GM18511 (cell line): ENCODE measurements at regions not wholly inside any gene's neighbourhood (a gene's known extent, or its start where the extent isn't known, plus 50 kb on each side); places are given as distances from the start of the nearest gene placed in this dataset.

Experiments used
- ATAC-seq: cut with Tn5 transposase; IDR thresholded peaks from one replicate; pipeline ENCODE4 v1.9.1; 2021; ENCODE audit warnings: mild to moderate bottlenecking, moderate library complexity; ENCODE audit not compliant: unreplicated experiment

DNA sequence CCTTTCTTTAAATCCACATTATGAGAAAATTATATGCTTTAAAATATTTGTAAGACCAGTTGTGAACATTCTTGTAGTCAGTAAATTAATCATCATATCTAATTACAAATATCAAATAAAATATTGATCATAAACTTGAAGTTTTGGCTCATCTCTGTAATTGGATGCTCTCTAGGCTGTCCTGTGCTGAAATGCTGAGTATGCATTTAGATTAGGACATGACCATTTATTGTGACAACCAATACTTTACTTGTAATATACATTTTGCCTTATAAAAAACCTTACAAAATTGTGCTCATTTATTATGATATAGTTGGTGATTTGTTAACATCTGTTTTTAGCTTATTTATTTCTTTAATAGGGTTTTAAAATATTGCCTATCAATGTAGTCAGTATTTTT lies 116.1 kb upstream of the DOCK10 start:
- no peak for ATAC-seq

DNA sequence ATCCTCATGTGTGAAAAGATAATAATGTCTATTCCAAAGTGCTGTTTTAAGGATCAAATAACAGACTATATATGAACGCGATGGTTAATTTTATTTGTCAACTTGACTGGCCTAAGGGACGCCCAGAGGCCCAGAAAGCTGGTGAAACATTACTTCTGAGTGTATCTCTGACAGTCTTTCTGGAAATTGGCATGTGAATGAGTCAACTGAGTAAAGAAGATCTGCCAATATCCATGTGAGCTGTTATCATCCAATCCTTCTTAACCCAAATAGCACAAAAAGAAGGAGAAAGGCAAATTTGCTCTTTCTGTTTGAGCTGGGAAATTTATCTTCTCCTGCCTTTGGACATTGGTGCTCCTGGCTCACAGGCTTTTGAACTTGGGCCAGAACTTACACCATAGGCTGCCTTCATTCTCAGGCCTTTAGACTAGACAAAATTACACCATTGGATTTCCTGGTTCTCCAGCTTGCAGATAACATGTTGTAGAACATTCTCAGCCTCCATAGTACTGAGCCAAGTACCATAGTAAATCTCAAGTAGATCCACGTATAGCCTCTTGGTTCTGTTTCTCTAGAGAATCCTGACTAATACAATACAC lies 114.7 kb upstream of the DOCK10 start:
- no peak for ATAC-seq

DNA sequence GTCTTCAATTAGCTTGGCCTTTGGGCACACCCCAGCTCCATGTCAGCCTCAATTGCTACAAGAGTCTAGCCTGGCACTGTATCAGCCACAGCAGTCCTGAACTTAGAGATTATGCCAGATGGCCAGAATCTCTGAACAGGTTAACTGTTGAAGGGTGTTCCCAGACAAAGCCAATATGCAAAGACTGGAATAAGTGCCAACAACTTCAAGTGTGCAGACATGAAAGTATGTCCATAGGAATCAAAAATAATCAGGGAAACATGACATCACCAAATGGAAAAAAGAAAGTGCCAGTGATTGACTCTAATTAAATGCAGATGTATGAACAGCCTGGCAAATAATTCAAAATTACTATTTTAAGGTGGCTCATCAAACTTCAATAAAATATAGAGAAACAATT lies 98.5 kb upstream of the DOCK10 start:
- ATAC-seq, result no peak

GRCh38 chr2:225137971-225138370 lies 95.7 kb upstream of the DOCK10 start:
- no peak for ATAC-seq

DNA sequence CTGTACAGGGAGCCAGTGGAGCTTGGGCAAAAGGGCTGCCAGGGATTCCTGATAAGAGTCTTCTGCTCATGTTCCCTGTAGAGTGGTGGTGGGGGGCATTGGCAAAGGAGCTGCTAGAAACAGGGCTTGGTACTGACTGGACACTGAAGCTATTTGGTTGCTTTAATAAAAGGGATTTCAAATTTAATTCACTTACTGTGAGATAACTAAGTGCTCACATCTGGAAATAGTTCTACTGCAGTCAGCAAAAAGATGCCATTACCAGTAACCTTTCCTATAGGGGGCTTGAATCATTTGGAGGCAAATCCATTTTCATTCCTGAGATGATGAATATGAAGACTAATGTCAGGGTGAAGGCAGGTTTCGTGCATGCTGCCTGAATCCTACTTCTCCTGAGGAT lies 94.3 kb upstream of the DOCK10 start:
- ATAC-seq, result no peak

GRCh38 chr2:225131898-225132297 lies 89.6 kb upstream of the DOCK10 start:
- ATAC-seq, result no peak

DNA sequence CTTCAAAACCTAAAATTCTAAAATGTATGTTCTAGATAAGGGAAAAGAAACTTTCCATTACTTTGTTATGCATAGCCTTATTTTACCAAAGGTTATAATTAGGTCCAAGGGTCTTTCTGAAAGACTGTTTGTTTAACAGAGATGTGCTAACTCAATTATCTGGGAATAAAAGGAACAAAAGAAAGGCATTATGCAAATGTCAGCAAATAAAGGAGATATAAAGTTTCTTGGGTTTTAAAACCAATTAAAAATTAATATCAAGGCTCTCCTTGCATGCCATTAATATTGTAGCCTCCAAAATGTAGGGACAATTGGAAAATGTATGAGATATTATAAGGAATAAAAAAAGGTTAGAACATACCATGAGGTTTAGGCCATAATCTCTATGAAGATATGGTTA lies 87.8 kb upstream of the DOCK10 start:
- no peak for ATAC-seq

GRCh38 chr2:225124311-225125017 lies 82.2 kb upstream of the DOCK10 start:
- no peak for ATAC-seq

GRCh38 chr2:225122583-225123486 lies 80.6 kb upstream of the DOCK10 start:
- ATAC-seq, result peak; percentile 54

DNA sequence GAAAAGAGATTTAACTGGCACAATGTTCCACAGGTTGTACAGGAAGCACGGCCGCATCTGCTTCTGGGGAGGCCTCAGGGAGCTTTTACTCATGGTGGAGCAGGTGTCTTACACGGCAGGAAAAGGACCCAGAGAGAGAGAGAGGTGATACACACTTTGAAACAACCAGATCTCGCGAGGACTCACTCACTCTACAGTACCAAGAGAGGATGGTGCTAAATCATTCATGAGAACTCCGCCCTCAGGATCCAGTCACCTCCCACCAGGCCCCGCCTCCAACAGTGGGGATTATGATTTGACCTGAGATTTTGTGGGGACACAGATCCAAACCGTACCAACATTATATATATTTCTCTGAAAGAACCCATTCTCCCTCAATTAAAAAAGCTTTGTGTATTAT lies 79.7 kb upstream of the DOCK10 start:
- no peak for ATAC-seq

GRCh38 chr2:225120186-225120585 lies 77.9 kb upstream of the DOCK10 start:
- ATAC-seq, result no peak

DNA sequence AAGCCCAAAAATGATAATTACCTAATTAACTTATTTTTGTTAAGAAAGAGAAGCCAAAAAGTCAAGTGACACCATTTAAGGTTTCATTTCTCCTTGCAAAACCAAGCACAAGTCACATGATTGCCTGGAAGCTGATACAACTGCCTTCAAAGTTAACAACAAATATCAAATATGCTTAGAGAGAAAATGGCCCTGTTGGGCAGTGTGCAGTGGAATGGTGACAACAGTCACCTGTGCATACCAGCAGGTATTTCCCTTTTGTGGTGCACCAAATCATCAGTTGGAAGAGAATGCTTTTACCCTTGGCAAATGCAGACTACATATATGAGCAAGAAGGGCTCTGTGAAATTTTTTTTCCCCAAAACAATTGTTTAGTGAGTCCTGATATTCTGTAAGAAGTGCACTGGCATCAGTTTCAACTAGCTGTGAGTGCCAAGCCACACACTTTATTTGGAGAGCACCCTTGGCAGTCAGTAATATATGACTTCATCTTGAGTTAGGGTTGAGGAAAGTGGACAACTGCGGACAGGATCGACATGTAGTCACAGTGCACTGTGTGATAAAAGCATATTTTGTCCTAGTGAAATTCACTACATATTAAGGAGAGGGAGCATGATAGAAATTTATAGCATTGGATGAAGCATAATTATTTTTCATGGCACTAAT lies 74.9 kb upstream of the DOCK10 start:
- ATAC-seq, result no peak

DNA sequence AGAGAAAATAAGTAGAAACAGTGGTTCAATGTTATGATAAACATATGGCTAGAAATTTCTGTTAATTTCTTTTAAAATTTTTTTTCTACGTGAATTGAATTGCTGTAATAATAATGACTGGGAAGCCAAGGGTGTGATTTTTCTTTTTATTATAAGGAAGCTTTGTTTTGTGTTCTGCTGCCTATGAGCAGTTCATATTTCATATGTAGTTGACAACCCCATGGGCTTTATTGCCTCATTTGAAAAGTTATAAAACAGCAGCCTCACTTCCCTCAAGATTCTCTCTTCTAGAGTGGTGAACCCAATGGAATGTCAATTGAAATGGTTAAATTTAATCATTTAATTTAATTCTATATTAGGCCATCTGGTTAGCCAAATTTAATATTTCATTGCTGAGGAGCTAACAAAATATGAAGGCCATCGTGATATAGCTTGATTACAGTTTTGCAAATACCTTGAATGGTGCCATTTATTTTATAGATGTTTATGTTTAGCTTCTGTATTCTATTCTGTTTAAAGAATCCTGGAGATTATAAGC lies 72.6 kb upstream of the DOCK10 start:
- no peak for ATAC-seq

GRCh38 chr2:225113371-225114015 lies 71.2 kb upstream of the DOCK10 start:
- ATAC-seq, result no peak

- peak; percentile 69 for ATAC-seq
Measured at GRCh38 chr2:225112362-225113126, 70.3 kb upstream of the DOCK10 start.

- no peak for ATAC-seq
Measured at GRCh38 chr2:225108805-225109204, 66.5 kb upstream of the DOCK10 start.

DNA sequence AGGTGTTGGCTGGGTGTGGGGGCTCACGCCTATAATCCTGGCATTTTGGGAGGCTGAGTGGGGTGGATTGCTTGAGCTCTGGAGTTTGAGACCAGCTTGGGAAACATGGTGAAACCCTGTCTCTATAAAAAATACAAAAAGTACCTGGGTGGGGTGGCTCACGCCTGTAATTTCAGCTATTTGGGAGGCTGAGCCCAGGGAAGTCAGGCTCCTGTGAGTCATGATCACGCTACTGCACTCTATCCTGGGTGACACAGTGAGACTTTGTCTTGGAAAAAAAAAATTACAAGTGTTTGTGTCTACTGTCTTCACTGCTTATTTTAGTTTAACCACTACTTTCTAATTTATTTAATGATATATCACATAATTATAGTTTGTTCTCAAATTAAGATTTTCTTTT lies 62.7 kb upstream of the DOCK10 start:
- no peak for ATAC-seq

- ATAC-seq, result no peak
Measured at GRCh38 chr2:225104321-225104720, 62.1 kb upstream of the DOCK10 start.

DNA sequence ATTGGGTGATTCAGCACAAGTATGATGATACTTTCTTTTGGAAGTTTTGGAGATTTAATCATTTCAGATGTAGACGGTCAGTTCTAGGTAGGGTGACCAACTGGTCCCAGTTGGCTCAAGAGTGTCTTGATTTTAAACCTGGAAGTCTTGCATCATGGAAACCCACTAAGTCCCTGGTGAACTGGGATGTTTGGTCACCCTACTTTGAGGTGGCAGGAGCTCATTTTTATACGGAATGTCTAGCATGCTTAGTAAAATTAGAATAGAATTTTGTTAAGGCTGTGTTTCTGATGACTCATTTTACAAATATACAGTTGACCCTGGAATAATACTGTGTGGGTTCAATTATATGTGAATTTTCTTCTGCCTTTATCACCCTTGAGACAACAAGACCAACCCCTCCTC lies 61.5 kb upstream of the DOCK10 start:
- no peak for ATAC-seq

DNA sequence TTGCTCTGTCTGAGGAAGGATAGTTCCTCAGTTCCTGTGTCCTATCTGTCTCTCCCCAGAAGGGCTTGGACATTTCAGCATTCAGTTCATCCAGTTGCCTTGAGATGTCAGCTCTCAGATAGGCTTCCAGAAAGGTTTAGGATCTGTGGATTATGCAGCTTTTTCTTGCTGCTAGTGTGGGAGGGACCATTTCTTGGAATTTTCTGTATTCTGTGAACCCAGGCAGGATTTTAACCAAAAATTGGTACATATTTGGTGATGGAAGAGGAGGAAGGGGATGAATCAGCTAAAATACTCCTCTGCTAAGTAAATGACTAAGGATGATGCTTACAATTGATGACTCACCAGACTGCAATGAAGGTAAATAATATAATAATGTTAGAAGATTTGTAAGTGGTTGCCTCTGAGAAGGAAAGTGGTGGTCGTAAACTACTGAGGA lies 58.6 kb upstream of the DOCK10 start:
- no peak for ATAC-seq
